ENCODE measurements at regions not wholly inside any gene's neighbourhood (a gene's known extent, or its start where the extent isn't known, plus 50 kb on each side); places are given as distances from the start of the nearest gene placed in this dataset.

GRCh38 chr22:48925450-48925849, 902.2 kb downstream of the BRD1 start:
- no peak for TF ChIP-seq CTCF (IDR thresholded peaks at IDR 0.05; ENCODE audit: control insufficient read depth, extremely low read depth, insufficient read depth)
- no peak for DNase-seq (ENCODE audit: low read depth)
- H3K4me3 ChIP-seq (ENCODE audit: low read depth, low read length): no peak overlapping the region

- no peak for TF ChIP-seq CTCF (IDR thresholded peaks at IDR 0.05; ENCODE audit: control insufficient read depth, extremely low read depth, insufficient read depth)
- DNase-seq (ENCODE audit: low read depth): no peak
- no peak overlapping the region for H3K4me3 ChIP-seq (ENCODE audit: low read depth, low read length)
These were observed 903.7 kb downstream of the BRD1 start for GRCh38 chr22:48923996-48924395.

- TF ChIP-seq CTCF (IDR thresholded peaks at IDR 0.05; ENCODE audit: control insufficient read depth, extremely low read depth, insufficient read depth): no peak
- DNase-seq (ENCODE audit: low read depth): no peak
- no peak overlapping the region for H3K4me3 ChIP-seq (ENCODE audit: low read depth, low read length)
These were observed 904.4 kb downstream of the BRD1 start for GRCh38 chr22:48923165-48923865.

GRCh38 chr22:48921411-48921903, 906.2 kb downstream of the BRD1 start:
- no peak for TF ChIP-seq CTCF (IDR thresholded peaks at IDR 0.05; ENCODE audit: control insufficient read depth, extremely low read depth, insufficient read depth)
- no peak for DNase-seq (ENCODE audit: low read depth)
- H3K4me3 ChIP-seq (ENCODE audit: low read depth, low read length): no peak overlapping the region

GRCh38 chr22:48920776-48921241, 906.9 kb downstream of the BRD1 start:
- no peak for TF ChIP-seq CTCF (IDR thresholded peaks at IDR 0.05; ENCODE audit: control insufficient read depth, extremely low read depth, insufficient read depth)

GRCh38 chr22:48919851-48920589, 907.7 kb downstream of the BRD1 start:
- H3K4me3 ChIP-seq (ENCODE audit: low read depth, low read length): no peak overlapping the region
- no peak for DNase-seq (ENCODE audit: low read depth)
- no peak for TF ChIP-seq CTCF (IDR thresholded peaks at IDR 0.05; ENCODE audit: control insufficient read depth, extremely low read depth, insufficient read depth)

More at GRCh38 chr22:48920776-48921241, 906.9 kb downstream of the BRD1 start:
- no peak overlapping the region for H3K4me3 ChIP-seq (ENCODE audit: low read depth, low read length)
- DNase-seq (ENCODE audit: low read depth): no peak
